Progenitor cell of endocrine pancreas (in vitro differentiated cells): ENCODE measurements at regions not wholly inside any gene's neighbourhood (a gene's known extent, or its start where the extent isn't known, plus 50 kb on each side); places are given as distances from the start of the nearest gene placed in this dataset.

ENCODE experiments used
- DNase-seq: peaks from one replicate; pipeline ENCODE4 v3.0.0; 2021; ENCODE audit warnings: low spot score; ENCODE audit not compliant: unreplicated experiment
- H3K27ac Mint-ChIP-seq: 2 replicates; pipeline ENCODE4 v1.8.0; 2021; ENCODE audit warnings: mild to moderate bottlenecking, moderate library complexity, mixed read lengths
- H3K27me3 Mint-ChIP-seq: 2 replicates; pipeline ENCODE4 v1.8.0; 2021; ENCODE audit warnings: mixed read lengths
- H3K36me3 Mint-ChIP-seq: 2 replicates; pipeline ENCODE4 v1.8.0; 2022; ENCODE audit warnings: mixed read lengths; ENCODE audit not compliant: insufficient read depth
- H3K4me1 Mint-ChIP-seq: 2 replicates; pipeline ENCODE4 v1.8.0; 2021; ENCODE audit warnings: low read depth, mixed read lengths
- H3K4me3 Mint-ChIP-seq: 2 replicates; pipeline ENCODE4 v1.8.0; 2021; ENCODE audit warnings: low read depth, mild to moderate bottlenecking, moderate library complexity, mixed read lengths
- H3K9me3 Mint-ChIP-seq: 2 replicates; pipeline ENCODE4 v1.8.0; 2021; ENCODE audit warnings: low read depth, mixed read lengths
- TF ChIP-seq, protein P1 (sequence below): fragments of 200-600 bp; sonication (generic); IDR thresholded peaks from one replicate; pipeline ENCODE4 v1.5.0; 2021; ENCODE audit warnings: antibody characterized with exemption, mild to moderate bottlenecking; ENCODE audit not compliant: unreplicated experiment

DNA sequence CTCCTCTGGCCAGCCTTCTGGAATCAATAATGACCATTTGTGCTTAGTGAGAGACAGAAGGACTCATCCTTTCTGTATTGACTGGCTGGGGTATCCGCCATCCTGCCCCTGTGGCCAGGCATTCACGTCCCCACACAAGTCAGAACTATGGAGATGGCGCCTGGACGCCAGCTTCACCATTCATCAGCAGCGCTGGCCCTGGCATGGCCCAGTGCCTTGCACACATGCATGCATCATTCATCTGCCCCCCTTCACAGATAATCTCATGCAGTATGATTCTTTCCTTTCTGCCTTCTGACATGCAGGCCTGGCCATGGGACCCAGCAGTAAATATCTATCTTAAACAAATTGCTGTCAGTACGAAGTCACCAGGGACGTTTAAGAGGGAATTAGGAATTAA, 114.8 kb upstream of the MKI67 start:
- H3K27me3 Mint-ChIP-seq = peaks cover 17% of the 10 kb centered on the region
- H3K27ac Mint-ChIP-seq = no peak overlapping the region
- H3K4me3 Mint-ChIP-seq = no peak overlapping the region
- no peak for DNase-seq
- no peaks in the 10 kb centered on the region for H3K4me1 Mint-ChIP-seq
- no peaks in the 10 kb centered on the region for H3K36me3 Mint-ChIP-seq
- TF ChIP-seq, protein P1, sequence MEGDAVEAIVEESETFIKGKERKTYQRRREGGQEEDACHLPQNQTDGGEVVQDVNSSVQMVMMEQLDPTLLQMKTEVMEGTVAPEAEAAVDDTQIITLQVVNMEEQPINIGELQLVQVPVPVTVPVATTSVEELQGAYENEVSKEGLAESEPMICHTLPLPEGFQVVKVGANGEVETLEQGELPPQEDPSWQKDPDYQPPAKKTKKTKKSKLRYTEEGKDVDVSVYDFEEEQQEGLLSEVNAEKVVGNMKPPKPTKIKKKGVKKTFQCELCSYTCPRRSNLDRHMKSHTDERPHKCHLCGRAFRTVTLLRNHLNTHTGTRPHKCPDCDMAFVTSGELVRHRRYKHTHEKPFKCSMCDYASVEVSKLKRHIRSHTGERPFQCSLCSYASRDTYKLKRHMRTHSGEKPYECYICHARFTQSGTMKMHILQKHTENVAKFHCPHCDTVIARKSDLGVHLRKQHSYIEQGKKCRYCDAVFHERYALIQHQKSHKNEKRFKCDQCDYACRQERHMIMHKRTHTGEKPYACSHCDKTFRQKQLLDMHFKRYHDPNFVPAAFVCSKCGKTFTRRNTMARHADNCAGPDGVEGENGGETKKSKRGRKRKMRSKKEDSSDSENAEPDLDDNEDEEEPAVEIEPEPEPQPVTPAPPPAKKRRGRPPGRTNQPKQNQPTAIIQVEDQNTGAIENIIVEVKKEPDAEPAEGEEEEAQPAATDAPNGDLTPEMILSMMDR = no peak
- H3K9me3 Mint-ChIP-seq = no peaks in the 10 kb centered on the region

DNA sequence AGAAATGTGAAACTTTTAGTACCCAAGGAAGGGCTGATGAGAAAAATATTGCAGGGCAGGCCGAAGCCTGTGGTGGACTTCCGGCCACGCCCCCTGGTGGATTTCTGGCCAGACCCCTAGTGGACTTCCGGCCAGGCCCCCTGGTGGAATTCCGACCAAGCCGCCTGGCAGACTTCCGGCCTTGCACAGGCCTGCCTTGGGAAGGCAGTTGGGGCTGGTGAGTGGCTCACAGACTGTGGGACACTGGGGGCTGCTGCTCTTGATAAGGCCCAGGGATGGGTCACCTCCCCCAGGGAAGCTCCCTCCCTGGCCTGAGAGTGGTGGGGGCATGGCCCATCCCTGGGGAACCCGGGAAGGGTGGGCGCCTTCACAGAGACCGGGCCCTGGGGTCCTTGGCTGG, 116.4 kb upstream of the MKI67 start:
- Mint-ChIP-seq H3K4me3 (no peak overlapping the region), H3K9me3 (no peaks in the 10 kb centered on the region), H3K36me3 (no peaks in the 10 kb centered on the region), H3K4me1 (no peaks in the 10 kb centered on the region), H3K27me3 (peaks cover 14% of the 10 kb centered on the region), H3K27ac (no peak overlapping the region)
- no peak for DNase-seq
- TF ChIP-seq, protein P1 = peak; percentile 23

- Mint-ChIP-seq H3K9me3 (no peaks in the 10 kb centered on the region), H3K36me3 (no peaks in the 10 kb centered on the region), H3K4me3 (no peak overlapping the region), H3K27me3 (peaks cover 5% of the 10 kb centered on the region), H3K27ac (peak overlapping the region; percentile 50), H3K4me1 (no peaks in the 10 kb centered on the region)
- DNase-seq = no peak
- TF ChIP-seq, protein P1 = no peak
These were observed 118.8 kb upstream of the MKI67 start for GRCh38 chr10:128245026-128245425.

- Mint-ChIP-seq H3K36me3 (no peaks in the 10 kb centered on the region), H3K9me3 (no peaks in the 10 kb centered on the region), H3K4me3 (no peak overlapping the region), H3K27me3 (peaks cover 3% of the 10 kb centered on the region), H3K4me1 (no peaks in the 10 kb centered on the region), H3K27ac (no peak overlapping the region)
- DNase-seq = no peak
- TF ChIP-seq, protein P1 = no peak
These were observed 121.4 kb upstream of the MKI67 start for GRCh38 chr10:128247576-128247975.

DNA sequence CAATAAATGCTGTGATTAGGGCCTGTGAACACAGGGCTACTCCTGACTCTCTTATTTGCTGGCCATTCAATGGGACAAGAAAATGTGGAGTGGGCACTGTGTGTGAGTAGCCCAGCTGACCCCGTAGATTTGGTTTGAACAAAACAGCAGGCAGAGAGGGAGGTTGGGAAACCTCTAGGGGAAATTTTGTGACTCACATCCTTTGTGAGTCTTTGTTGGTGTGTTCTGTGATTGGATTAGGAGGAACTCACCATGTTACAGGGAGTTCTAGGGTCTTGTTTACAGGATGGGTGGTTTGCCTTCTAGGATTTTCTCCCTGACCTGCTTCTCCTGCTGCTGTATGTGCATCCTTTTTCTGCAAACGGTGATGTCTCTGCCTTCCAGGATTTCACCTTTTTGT, 128.3 kb upstream of the MKI67 start:
- no peaks in the 10 kb centered on the region for H3K4me1 Mint-ChIP-seq
- no peaks in the 10 kb centered on the region for H3K36me3 Mint-ChIP-seq
- TF ChIP-seq, protein P1 = no peak
- peaks cover 23% of the 10 kb centered on the region for H3K27me3 Mint-ChIP-seq
- no peak overlapping the region for H3K27ac Mint-ChIP-seq
- H3K4me3 Mint-ChIP-seq = no peak overlapping the region
- DNase-seq = no peak
- no peaks in the 10 kb centered on the region for H3K9me3 Mint-ChIP-seq
